Astrocyte (in vitro differentiated cells and primary cell): ENCODE measurements at regions not wholly inside any gene's neighbourhood (a gene's known extent, or its start where the extent isn't known, plus 50 kb on each side); places are given as distances from the start of the nearest gene placed in this dataset.

ENCODE experiments used
- DNase-seq: peaks from one replicate; pipeline ENCODE4 v3.0.0-alpha.2; 2010; ENCODE audit warnings: low read depth
- FAIRE-seq: peaks from 2 replicates; lab custom pipeline; 2011; peaks lifted over from hg19 to GRCh38; lab: Jason Lieb, UNC
- H2AFZ ChIP-seq: 2 replicates; pipeline ENCODE4 v1.6.0; 2012; ENCODE audit warnings: low read depth, low read length, inconsistent platforms
- H3K27ac ChIP-seq: 2 replicates; pipeline ENCODE4 v1.5.1; 2011; ENCODE audit warnings: low read depth, low read length, inconsistent platforms
- H3K27me3 ChIP-seq: 2 replicates; pipeline ENCODE4 v1.6.0; 2011; ENCODE audit warnings: low read length, inconsistent platforms; ENCODE audit not compliant: insufficient read depth
- H3K36me3 ChIP-seq: 2 replicates; pipeline ENCODE4 v1.5.1; 2011; ENCODE audit warnings: low read length, inconsistent platforms; ENCODE audit not compliant: insufficient read depth
- H3K4me1 ChIP-seq: 2 replicates; pipeline ENCODE4 v1.5.1; 2011; ENCODE audit warnings: low read length, inconsistent platforms; ENCODE audit not compliant: insufficient read depth
- H3K4me2 ChIP-seq: 2 replicates; pipeline ENCODE4 v1.6.0; 2012; ENCODE audit warnings: low read length, inconsistent platforms
- H3K4me3 ChIP-seq: 2 replicates; pipeline ENCODE4 v1.5.1; 2011; ENCODE audit warnings: low read depth, mild to moderate bottlenecking, low read length, inconsistent platforms; ENCODE audit not compliant: insufficient read depth
- H3K79me2 ChIP-seq: 2 replicates; pipeline ENCODE4 v1.6.0; 2012; ENCODE audit warnings: mild to moderate bottlenecking, low read length, inconsistent platforms; ENCODE audit not compliant: insufficient read depth
- H3K9ac ChIP-seq: 2 replicates; pipeline ENCODE4 v1.6.0; 2012; ENCODE audit warnings: mild to moderate bottlenecking, low read length, inconsistent platforms
- H3K9me3 ChIP-seq: 2 replicates; pipeline ENCODE4 v1.5.1; 2012; ENCODE audit warnings: low read depth, mild to moderate bottlenecking, low read length, inconsistent platforms; ENCODE audit not compliant: insufficient read depth
- H4K20me1 ChIP-seq: 2 replicates; pipeline ENCODE4 v1.6.0; 2012; ENCODE audit warnings: low read length, inconsistent platforms; ENCODE audit not compliant: insufficient read depth
- H3K27ac Mint-ChIP-seq: one replicate; pipeline ENCODE4 v1.8.0; 2021; ENCODE audit warnings: mild to moderate bottlenecking, mixed read lengths; ENCODE audit not compliant: unreplicated experiment
- H3K27me3 Mint-ChIP-seq: one replicate; pipeline ENCODE4 v1.8.0; 2021; ENCODE audit warnings: low read depth, mixed read lengths; ENCODE audit not compliant: unreplicated experiment
- H3K36me3 Mint-ChIP-seq: one replicate; pipeline ENCODE4 v1.8.0; 2021; ENCODE audit warnings: low read depth, mixed read lengths; ENCODE audit not compliant: unreplicated experiment
- H3K4me1 Mint-ChIP-seq: one replicate; pipeline ENCODE4 v1.8.0; 2021; ENCODE audit warnings: low read depth, mixed read lengths; ENCODE audit not compliant: unreplicated experiment
- H3K4me3 Mint-ChIP-seq: one replicate; pipeline ENCODE4 v1.8.0; 2021; ENCODE audit warnings: mild to moderate bottlenecking, moderate library complexity, mixed read lengths; ENCODE audit not compliant: unreplicated experiment
- H3K9me3 Mint-ChIP-seq: one replicate; pipeline ENCODE4 v1.8.0; 2021; ENCODE audit warnings: mild to moderate bottlenecking, mixed read lengths; ENCODE audit not compliant: unreplicated experiment
- EZH2 ChIP-seq: IDR thresholded peaks from 2 replicates; pipeline ENCODE4 v1.6.1; 2012; ENCODE audit warnings: mild to moderate bottlenecking, low read length, inconsistent platforms; ENCODE audit not compliant: insufficient read depth
- TF ChIP-seq, protein P1 (sequence below): IDR thresholded peaks from 2 replicates; pipeline ENCODE4 v1.5.1; 2011; ENCODE audit warnings: low read depth, mild to moderate bottlenecking, inconsistent platforms, low read length, moderate library complexity; ENCODE audit not compliant: insufficient read depth

DNA sequence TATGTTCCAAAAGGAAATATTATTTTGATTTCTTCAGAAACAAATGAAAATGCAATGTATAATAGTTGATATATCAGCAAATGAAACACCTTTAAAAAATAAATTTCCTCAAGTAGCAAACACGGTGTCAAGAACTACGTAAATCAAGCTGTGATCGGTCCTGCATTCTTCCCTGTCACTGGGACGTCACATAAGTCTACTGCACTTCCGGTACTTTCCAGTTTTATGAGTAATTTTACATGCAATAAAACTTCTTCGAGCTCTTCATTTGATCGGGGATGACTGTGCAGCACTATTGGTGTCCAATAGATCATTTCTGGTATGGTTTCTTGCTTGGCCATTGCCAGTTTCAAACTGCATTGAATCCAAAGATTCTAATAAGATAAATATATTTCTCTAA lies 114.0 kb upstream of the VEGFC start:
- H3K79me2 ChIP-seq = no peaks in the 10 kb centered on the region
- peaks cover 13% of the 10 kb centered on the region for H3K4me1 ChIP-seq
- H3K4me3 ChIP-seq = no peak overlapping the region
- Mint-ChIP-seq H3K4me3 (no peak overlapping the region), H3K27me3 (no peaks in the 10 kb centered on the region), H3K36me3 (no peaks in the 10 kb centered on the region), H3K4me1 (peaks cover 14% of the 10 kb centered on the region), H3K27ac (no peak overlapping the region), H3K9me3 (peaks cover 6% of the 10 kb centered on the region)
- no peak for TF ChIP-seq EZH2
- TF ChIP-seq, protein P1, sequence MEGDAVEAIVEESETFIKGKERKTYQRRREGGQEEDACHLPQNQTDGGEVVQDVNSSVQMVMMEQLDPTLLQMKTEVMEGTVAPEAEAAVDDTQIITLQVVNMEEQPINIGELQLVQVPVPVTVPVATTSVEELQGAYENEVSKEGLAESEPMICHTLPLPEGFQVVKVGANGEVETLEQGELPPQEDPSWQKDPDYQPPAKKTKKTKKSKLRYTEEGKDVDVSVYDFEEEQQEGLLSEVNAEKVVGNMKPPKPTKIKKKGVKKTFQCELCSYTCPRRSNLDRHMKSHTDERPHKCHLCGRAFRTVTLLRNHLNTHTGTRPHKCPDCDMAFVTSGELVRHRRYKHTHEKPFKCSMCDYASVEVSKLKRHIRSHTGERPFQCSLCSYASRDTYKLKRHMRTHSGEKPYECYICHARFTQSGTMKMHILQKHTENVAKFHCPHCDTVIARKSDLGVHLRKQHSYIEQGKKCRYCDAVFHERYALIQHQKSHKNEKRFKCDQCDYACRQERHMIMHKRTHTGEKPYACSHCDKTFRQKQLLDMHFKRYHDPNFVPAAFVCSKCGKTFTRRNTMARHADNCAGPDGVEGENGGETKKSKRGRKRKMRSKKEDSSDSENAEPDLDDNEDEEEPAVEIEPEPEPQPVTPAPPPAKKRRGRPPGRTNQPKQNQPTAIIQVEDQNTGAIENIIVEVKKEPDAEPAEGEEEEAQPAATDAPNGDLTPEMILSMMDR = no peak
- no peak overlapping the region for H3K9ac ChIP-seq
- H3K4me2 ChIP-seq = no peak overlapping the region
- FAIRE-seq (no peak), DNase-seq (no peak)
- no peaks in the 10 kb centered on the region for H3K9me3 ChIP-seq
- H3K27ac ChIP-seq = no peak overlapping the region
- no peak overlapping the region for H2AFZ ChIP-seq
- H3K36me3 ChIP-seq = no peaks in the 10 kb centered on the region
- no peaks in the 10 kb centered on the region for H4K20me1 ChIP-seq
- H3K27me3 ChIP-seq = no peaks in the 10 kb centered on the region

DNA sequence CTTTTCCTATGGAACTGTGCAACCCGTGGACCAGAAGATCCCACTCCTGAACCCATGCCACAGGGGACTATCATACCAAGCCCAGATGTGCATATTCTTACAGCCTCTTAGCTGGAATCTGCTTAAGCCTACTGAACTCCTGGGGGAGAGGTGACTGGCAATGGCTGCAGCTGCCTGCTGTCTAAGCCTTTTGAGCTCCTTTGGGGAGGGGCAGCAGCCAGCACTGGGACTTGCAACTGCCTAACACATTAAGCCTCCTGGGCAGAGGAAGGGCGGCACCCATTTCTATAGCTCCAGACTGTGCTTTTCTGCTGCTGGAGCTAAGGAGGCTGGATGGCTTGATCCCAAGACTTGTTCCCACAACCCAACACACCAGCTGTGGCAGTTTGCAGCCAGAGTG lies 117.9 kb upstream of the VEGFC start:
- H3K36me3 Mint-ChIP-seq = no peaks in the 10 kb centered on the region
- no peaks in the 10 kb centered on the region for H3K4me1 Mint-ChIP-seq
- H3K27me3 Mint-ChIP-seq = no peaks in the 10 kb centered on the region
- no peak overlapping the region for H3K4me2 ChIP-seq
- H3K4me3 ChIP-seq = no peak overlapping the region
- no peak overlapping the region for H3K27ac Mint-ChIP-seq
- H3K36me3 ChIP-seq = no peaks in the 10 kb centered on the region
- no peak overlapping the region for H3K9ac ChIP-seq
- no peak overlapping the region for H3K4me3 Mint-ChIP-seq
- TF ChIP-seq EZH2 = no peak
- TF ChIP-seq, protein P1 = no peak
- DNase-seq (no peak), FAIRE-seq (no peak)
- no peaks in the 10 kb centered on the region for H3K79me2 ChIP-seq
- no peaks in the 10 kb centered on the region for H3K4me1 ChIP-seq
- H2AFZ ChIP-seq = no peak overlapping the region
- H3K27ac ChIP-seq = no peak overlapping the region
- H4K20me1 ChIP-seq = no peaks in the 10 kb centered on the region
- no peaks in the 10 kb centered on the region for H3K27me3 ChIP-seq
- H3K9me3 ChIP-seq = no peaks in the 10 kb centered on the region
- peaks cover 30% of the 10 kb centered on the region for H3K9me3 Mint-ChIP-seq

DNA sequence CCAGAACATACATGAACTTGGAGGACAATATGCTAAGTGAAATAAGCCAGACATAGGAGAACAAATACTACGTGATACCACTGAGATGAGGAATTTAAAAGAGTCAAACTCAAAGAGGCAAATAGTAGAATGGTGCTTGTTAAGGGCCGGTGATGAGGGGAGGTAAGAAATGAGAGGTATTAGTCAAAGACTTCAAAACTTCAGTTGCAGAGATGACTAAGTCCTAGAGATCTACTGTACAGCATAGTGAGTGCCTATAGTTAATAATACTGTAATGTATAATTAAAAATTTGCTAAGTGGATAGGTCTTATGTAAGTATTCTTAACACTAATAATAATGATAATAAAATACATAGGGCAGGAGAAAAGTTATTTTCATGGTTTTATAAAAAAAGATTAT lies 126.9 kb upstream of the VEGFC start:
- Mint-ChIP-seq H3K27ac (no peak overlapping the region), H3K27me3 (no peaks in the 10 kb centered on the region), H3K36me3 (no peaks in the 10 kb centered on the region), H3K9me3 (peaks cover 18% of the 10 kb centered on the region), H3K4me1 (peaks cover 5% of the 10 kb centered on the region), H3K4me3 (no peak overlapping the region)
- Histone ChIP-seq H3K9me3 (no peaks in the 10 kb centered on the region), H3K79me2 (no peaks in the 10 kb centered on the region), H3K4me2 (no peak overlapping the region), H3K9ac (no peak overlapping the region), H3K27me3 (no peaks in the 10 kb centered on the region), H3K36me3 (no peaks in the 10 kb centered on the region), H3K27ac (no peak overlapping the region), H3K4me3 (no peak overlapping the region), H3K4me1 (peaks cover 10% of the 10 kb centered on the region), H4K20me1 (no peaks in the 10 kb centered on the region), H2AFZ (no peak overlapping the region)
- DNase-seq (no peak), FAIRE-seq (no peak)
- TF ChIP-seq, protein P1 = no peak
- no peak for TF ChIP-seq EZH2
